ENCODE measurements at regions not wholly inside any gene's neighbourhood (a gene's known extent, or its start where the extent isn't known, plus 50 kb on each side); places are given as distances from the start of the nearest gene placed in this dataset.

DNA sequence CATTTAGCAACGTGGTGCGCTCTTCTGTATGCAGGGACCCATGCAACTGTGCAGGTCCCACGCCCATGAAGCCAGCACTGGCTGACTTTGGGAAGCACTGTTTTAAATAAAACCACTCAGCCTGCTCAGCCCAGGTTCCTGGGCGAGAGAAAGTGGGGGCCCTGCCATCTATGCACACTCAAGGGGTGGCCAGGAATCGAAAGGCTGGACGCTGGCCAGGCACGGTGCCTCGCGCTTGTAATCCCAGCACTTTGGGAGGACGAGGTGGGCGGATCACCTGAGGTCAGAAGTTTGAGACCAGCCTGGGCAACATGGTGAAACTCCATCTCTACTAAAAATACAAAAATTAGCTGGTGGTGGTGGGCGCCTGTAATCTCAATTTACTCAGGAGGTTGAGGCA, 179.9 kb upstream of the TBX3 start:
- peaks cover 0 to 4% of the 10 kb centered on the region in 2 donors for H3K9me3 ChIP-seq
- H3K27me3 ChIP-seq: no peaks in the 10 kb centered on the region
- no peaks in the 10 kb centered on the region for H3K4me1 ChIP-seq
- DNase-seq (ENCODE audit: low spot score in 2 of 2): no peak
- intact Hi-C loops (cut with DNase I; ENCODE audit: low total_unique reads): no loop called here
- no peak overlapping the region for H3K4me3 ChIP-seq
- no peaks in the 10 kb centered on the region for H3K36me3 ChIP-seq
- no peak overlapping the region for H3K27ac ChIP-seq
- no peak for TF ChIP-seq POLR2AphosphoS5 (IDR thresholded peaks at IDR 0.05)
- TF ChIP-seq POLR2A (IDR thresholded peaks at IDR 0.05): no peak
- no peak for TF ChIP-seq CTCF (IDR thresholded peaks at IDR 0.05)

- Histone ChIP-seq H3K9me3 (peaks cover 0 to 4% of the 10 kb centered on the region in 2 donors), H3K4me1 (no peaks in the 10 kb centered on the region), H3K4me3 (no peak overlapping the region), H3K27me3 (no peaks in the 10 kb centered on the region), H3K27ac (no peak overlapping the region), H3K36me3 (no peaks in the 10 kb centered on the region)
- TF ChIP-seq POLR2AphosphoS5 (IDR thresholded peaks at IDR 0.05) (no peak), CTCF (IDR thresholded peaks at IDR 0.05) (no peak), POLR2A (IDR thresholded peaks at IDR 0.05) (no peak)
- intact Hi-C loops (cut with DNase I; ENCODE audit: low total_unique reads): no loop called here
- DNase-seq (ENCODE audit: low spot score in 2 of 2): no peak
Measured at GRCh38 chr12:114860969-114861368, 177.0 kb upstream of the TBX3 start.

GRCh38 chr12:114858388-114859146, 174.6 kb upstream of the TBX3 start:
- H3K4me3 ChIP-seq: no peak overlapping the region
- no peak overlapping the region for H3K27ac ChIP-seq
- TF ChIP-seq CTCF (IDR thresholded peaks at IDR 0.05) (no peak), POLR2AphosphoS5 (IDR thresholded peaks at IDR 0.05) (no peak), POLR2A (IDR thresholded peaks at IDR 0.05) (no peak)
- no peaks in the 10 kb centered on the region for H3K36me3 ChIP-seq
- intact Hi-C loops (cut with DNase I; ENCODE audit: low total_unique reads): loop anchor here (5.0 kb wide), 1 partner anchor 1069 kb away; no protein-coding TSS in a partner anchor
- no peaks in the 10 kb centered on the region for H3K27me3 ChIP-seq
- DNase-seq (ENCODE audit: low spot score in 2 of 2): no peak
- H3K9me3 ChIP-seq: peaks cover 0 to 19% of the 10 kb centered on the region in 2 donors
- H3K4me1 ChIP-seq: no peaks in the 10 kb centered on the region

DNA sequence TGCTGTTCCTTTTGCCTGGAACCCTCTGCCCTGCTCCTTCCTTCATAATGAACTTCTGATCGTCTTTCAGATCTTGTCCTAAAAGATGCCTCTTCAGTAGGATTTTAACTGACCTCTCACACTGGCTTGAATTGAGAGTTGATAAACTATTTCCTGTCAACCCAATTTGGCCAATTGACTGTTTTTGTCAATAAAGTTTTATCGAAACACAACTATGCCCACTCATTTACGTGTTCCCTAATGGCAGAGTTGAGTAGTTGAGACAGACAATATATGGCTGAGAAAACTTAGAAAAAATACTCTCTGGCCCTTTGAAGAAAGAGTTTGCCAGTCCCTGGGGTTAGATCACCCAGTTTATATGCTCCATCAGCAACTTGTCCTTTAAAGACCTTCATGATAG, 171.7 kb upstream of the TBX3 start:
- TF ChIP-seq POLR2A (IDR thresholded peaks at IDR 0.05) (no peak), CTCF (IDR thresholded peaks at IDR 0.05) (no peak), POLR2AphosphoS5 (IDR thresholded peaks at IDR 0.05) (no peak)
- Histone ChIP-seq H3K9me3 (peaks cover 0 to 15% of the 10 kb centered on the region in 2 donors), H3K4me1 (no peaks in the 10 kb centered on the region), H3K4me3 (no peak overlapping the region), H3K36me3 (no peaks in the 10 kb centered on the region), H3K27ac (no peak overlapping the region), H3K27me3 (no peaks in the 10 kb centered on the region)
- no peak for DNase-seq (ENCODE audit: low spot score in 2 of 2)
- intact Hi-C loops (cut with DNase I; ENCODE audit: low total_unique reads): loop anchor here (5.0 kb wide), 1 partner anchor 1072 kb away; no protein-coding TSS in a partner anchor

DNA sequence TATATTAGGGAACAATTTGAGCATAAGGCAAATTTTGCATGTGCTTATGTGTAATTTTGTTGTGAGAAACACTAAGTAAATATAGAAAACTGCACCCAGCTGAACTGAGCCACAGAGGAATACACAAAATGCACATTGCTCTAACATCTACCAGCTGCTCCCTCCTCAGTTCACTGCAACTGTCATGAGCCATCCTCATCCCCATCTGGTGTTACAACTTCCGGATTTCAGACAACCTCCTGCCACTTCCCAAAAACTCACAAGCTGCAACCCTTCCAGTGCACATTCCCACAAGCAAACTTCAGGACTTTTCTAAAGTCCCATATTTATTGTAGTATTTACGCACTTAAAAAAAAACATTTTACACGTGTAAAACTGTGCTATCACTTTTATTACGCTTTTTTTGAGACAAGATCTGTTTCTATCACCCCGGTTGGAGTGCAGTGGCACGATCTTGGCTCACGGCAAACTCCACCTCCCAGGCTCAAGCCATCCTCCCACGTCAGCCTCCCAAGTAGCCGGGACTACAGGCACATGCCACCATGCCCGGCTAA, 169.1 kb upstream of the TBX3 start:
- TF ChIP-seq POLR2AphosphoS5 (IDR thresholded peaks at IDR 0.05): no peak
- TF ChIP-seq CTCF (IDR thresholded peaks at IDR 0.05): no peak
- TF ChIP-seq POLR2A (IDR thresholded peaks at IDR 0.05): no peak
- DNase-seq (ENCODE audit: low spot score in 2 of 2): no peak
- H3K27ac ChIP-seq: no peak overlapping the region
- no peaks in the 10 kb centered on the region for H3K4me1 ChIP-seq
- no peaks in the 10 kb centered on the region for H3K36me3 ChIP-seq
- H3K27me3 ChIP-seq: no peaks in the 10 kb centered on the region
- intact Hi-C loops (cut with DNase I; ENCODE audit: low total_unique reads): no loop called here
- H3K4me3 ChIP-seq: no peak overlapping the region
- H3K9me3 ChIP-seq: peaks cover 0 to 15% of the 10 kb centered on the region in 2 donors
